Loucy (cell line): ENCODE measurements at regions not wholly inside any gene's neighbourhood (a gene's known extent, or its start where the extent isn't known, plus 50 kb on each side); places are given as distances from the start of the nearest gene placed in this dataset.

Experiments
- CTCF ChIP-seq: fragments of 200-600 bp; sonication (generic); conservative IDR thresholded peaks from 2 replicates; pipeline ENCODE4 v1.5.1; 2014; ENCODE audit warnings: mild to moderate bottlenecking, antibody characterized with exemption, low read length
- EZH2phosphoT487 ChIP-seq: fragments of 200-600 bp; IDR thresholded peaks from 2 replicates; pipeline ENCODE4 v1.6.1; 2018; ENCODE audit warnings: antibody characterized with exemption, mild to moderate bottlenecking, moderate library complexity, borderline replicate concordance

GRCh38 chr3:166211451-166211850 is 374.2 kb upstream of the BCHE start:
- TF ChIP-seq CTCF (no peak), EZH2phosphoT487 (no peak)
